ENCODE measurements at regions not wholly inside any gene's neighbourhood (a gene's known extent, or its start where the extent isn't known, plus 50 kb on each side); places are given as distances from the start of the nearest gene placed in this dataset.

GRCh38 chr10:130895161-130895560 lies 416.4 kb downstream of the TCERG1L start:
- DNase-seq (ENCODE audit: unreplicated experiment): no peak
- no peak for TF ChIP-seq CTCF (IDR thresholded peaks at IDR 0.05; ENCODE audit: unreplicated experiment)
- POLR2A ChIA-PET: no interaction called here
- intact Hi-C loops (cut with micrococcal nuclease): no loop called here
- H3K9me3 Mint-ChIP-seq (ENCODE audit: unreplicated experiment): peaks cover 20% of the 10 kb centered on the region
- no TSS peak for BruUV-seq (replicated peaks)
- H3K36me3 Mint-ChIP-seq (ENCODE audit: insufficient read depth, unreplicated experiment): no peaks in the 10 kb centered on the region
- H3K27me3 Mint-ChIP-seq (ENCODE audit: insufficient read depth, unreplicated experiment): no peaks in the 10 kb centered on the region
- no peak overlapping the region for H3K27ac Mint-ChIP-seq (ENCODE audit: low read depth, unreplicated experiment)
- H3K4me1 Mint-ChIP-seq (ENCODE audit: insufficient read depth, unreplicated experiment): no peaks in the 10 kb centered on the region
- CTCF ChIA-PET: no interaction called here
- H3K4me3 Mint-ChIP-seq (ENCODE audit: unreplicated experiment): no peak overlapping the region

DNA sequence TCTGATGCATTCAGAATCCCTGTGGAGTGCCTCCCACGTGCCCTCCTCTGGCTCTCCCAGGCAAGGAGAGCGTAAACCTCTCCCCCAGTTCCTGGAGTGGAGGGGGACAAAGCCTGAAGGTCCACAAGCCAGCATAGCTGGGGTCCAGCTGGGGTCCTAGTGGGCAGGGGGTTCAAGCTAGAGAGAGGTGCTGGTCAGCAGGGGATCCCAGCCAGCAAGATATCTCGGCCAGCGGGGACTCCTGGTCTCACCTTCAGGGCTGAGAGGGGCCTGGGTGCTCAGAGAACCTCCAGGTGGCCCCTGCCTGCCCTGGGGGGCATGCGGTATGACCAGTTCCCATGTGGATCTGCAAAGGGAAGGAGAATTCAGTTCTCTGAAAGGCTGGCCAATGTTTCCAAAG lies 413.7 kb downstream of the TCERG1L start:
- Mint-ChIP-seq H3K4me1 (ENCODE audit: insufficient read depth, unreplicated experiment) (no peaks in the 10 kb centered on the region), H3K9me3 (ENCODE audit: unreplicated experiment) (peaks cover 13% of the 10 kb centered on the region), H3K36me3 (ENCODE audit: insufficient read depth, unreplicated experiment) (no peaks in the 10 kb centered on the region), H3K4me3 (ENCODE audit: unreplicated experiment) (no peak overlapping the region), H3K27me3 (ENCODE audit: insufficient read depth, unreplicated experiment) (no peaks in the 10 kb centered on the region), H3K27ac (ENCODE audit: low read depth, unreplicated experiment) (no peak overlapping the region)
- ChIA-PET POLR2A (no interaction called here), CTCF (interaction anchor here (0.6 to 1.2 kb wide), 2 partner anchors 146 to 776 kb away, joined by 3 read pairs; no protein-coding TSS in a partner anchor)
- no TSS peak for BruUV-seq (replicated peaks)
- intact Hi-C loops (cut with micrococcal nuclease): no loop called here
- DNase-seq (ENCODE audit: unreplicated experiment): no peak
- no peak for TF ChIP-seq CTCF (IDR thresholded peaks at IDR 0.05; ENCODE audit: unreplicated experiment)

DNA sequence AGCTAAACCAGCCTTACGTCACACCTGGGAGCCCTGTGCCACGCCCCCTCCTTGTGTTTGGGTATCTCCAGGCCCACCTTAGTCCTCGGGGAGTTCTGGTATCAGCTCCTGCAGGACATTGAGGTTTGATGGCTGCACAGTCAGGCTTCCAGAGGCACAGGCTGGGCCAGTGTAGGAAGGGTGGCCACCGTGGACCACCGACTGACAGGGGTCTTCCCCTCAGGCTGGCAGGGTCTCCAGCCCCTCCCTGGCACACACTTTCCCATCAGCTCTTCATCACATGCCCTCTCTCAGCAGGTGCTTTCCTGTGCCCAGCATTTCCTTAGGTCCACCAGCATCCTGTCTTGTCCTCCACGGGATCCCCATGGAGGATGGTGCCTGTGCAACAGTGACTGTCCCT lies 413.1 kb downstream of the TCERG1L start:
- H3K4me1 Mint-ChIP-seq (ENCODE audit: insufficient read depth, unreplicated experiment): no peaks in the 10 kb centered on the region
- BruUV-seq (replicated peaks): no TSS peak
- intact Hi-C loops (cut with micrococcal nuclease): no loop called here
- DNase-seq (ENCODE audit: unreplicated experiment): no peak
- H3K36me3 Mint-ChIP-seq (ENCODE audit: insufficient read depth, unreplicated experiment): no peaks in the 10 kb centered on the region
- ChIA-PET POLR2A (no interaction called here), CTCF (interaction anchor here (1.2 kb wide), 1 partner anchor 776 kb away, joined by 3 read pairs; no protein-coding TSS in a partner anchor)
- no peak overlapping the region for H3K27ac Mint-ChIP-seq (ENCODE audit: low read depth, unreplicated experiment)
- H3K4me3 Mint-ChIP-seq (ENCODE audit: unreplicated experiment): no peak overlapping the region
- no peaks in the 10 kb centered on the region for H3K27me3 Mint-ChIP-seq (ENCODE audit: insufficient read depth, unreplicated experiment)
- peaks cover 12% of the 10 kb centered on the region for H3K9me3 Mint-ChIP-seq (ENCODE audit: unreplicated experiment)
- TF ChIP-seq CTCF (IDR thresholded peaks at IDR 0.05; ENCODE audit: unreplicated experiment): no peak

- ChIA-PET CTCF (interaction anchor here (0.6 kb wide), 1 partner anchor 232 kb away, joined by 3 read pairs; no protein-coding TSS in a partner anchor), POLR2A (no interaction called here)
- H3K4me3 Mint-ChIP-seq (ENCODE audit: unreplicated experiment): no peak overlapping the region
- no peaks in the 10 kb centered on the region for H3K4me1 Mint-ChIP-seq (ENCODE audit: insufficient read depth, unreplicated experiment)
- peaks cover 12% of the 10 kb centered on the region for H3K9me3 Mint-ChIP-seq (ENCODE audit: unreplicated experiment)
- DNase-seq (ENCODE audit: unreplicated experiment): no peak
- no TSS peak for BruUV-seq (replicated peaks)
- TF ChIP-seq CTCF (IDR thresholded peaks at IDR 0.05; ENCODE audit: unreplicated experiment): no peak
- H3K27ac Mint-ChIP-seq (ENCODE audit: low read depth, unreplicated experiment): no peak overlapping the region
- H3K27me3 Mint-ChIP-seq (ENCODE audit: insufficient read depth, unreplicated experiment): no peaks in the 10 kb centered on the region
- H3K36me3 Mint-ChIP-seq (ENCODE audit: insufficient read depth, unreplicated experiment): no peaks in the 10 kb centered on the region
- intact Hi-C loops (cut with micrococcal nuclease): no loop called here
Observed at GRCh38 chr10:130899856-130900255, 411.7 kb downstream of the TCERG1L start.

Measured in MCF 10A (cell line).